ENCODE measurements at regions not wholly inside any gene's neighbourhood (a gene's known extent, or its start where the extent isn't known, plus 50 kb on each side); places are given as distances from the start of the nearest gene placed in this dataset.

- no peak for DNase-seq
These were observed 339.6 kb upstream of the ANO3 start for GRCh38 chr11:25992294-25992693.

GRCh38 chr11:25993016-25993415 lies 338.9 kb upstream of the ANO3 start:
- no peak for DNase-seq

GRCh38 chr11:26011474-26011873 lies 320.5 kb upstream of the ANO3 start:
- no peak for DNase-seq

GRCh38 chr11:26014456-26015115 lies 317.3 kb upstream of the ANO3 start:
- no peak for DNase-seq

- no peak for DNase-seq
These were observed 314.5 kb upstream of the ANO3 start for GRCh38 chr11:26017322-26017860.

GRCh38 chr11:26017903-26018302 lies 314.0 kb upstream of the ANO3 start:
- DNase-seq: no peak

- no peak for DNase-seq
These were observed 313.6 kb upstream of the ANO3 start for GRCh38 chr11:26018336-26018735.

- no peak for DNase-seq
These were observed 312.5 kb upstream of the ANO3 start for GRCh38 chr11:26019386-26019785.

- DNase-seq: no peak
These were observed 310.9 kb upstream of the ANO3 start for GRCh38 chr11:26021017-26021416.

GRCh38 chr11:26023057-26023456 lies 308.9 kb upstream of the ANO3 start:
- no peak for DNase-seq

GRCh38 chr11:26025676-26026075 lies 306.3 kb upstream of the ANO3 start:
- no peak for DNase-seq

- no peak for DNase-seq
These were observed 305.9 kb upstream of the ANO3 start for GRCh38 chr11:26026078-26026477.

- no peak for DNase-seq
These were observed 304.0 kb upstream of the ANO3 start for GRCh38 chr11:26027887-26028286.

- DNase-seq: no peak
These were observed 303.5 kb upstream of the ANO3 start for GRCh38 chr11:26028393-26028911.

- DNase-seq: no peak
These were observed 301.5 kb upstream of the ANO3 start for GRCh38 chr11:26030399-26030798.

- no peak for DNase-seq
These were observed 299.7 kb upstream of the ANO3 start for GRCh38 chr11:26032241-26032640.

GRCh38 chr11:26035696-26036095 lies 296.2 kb upstream of the ANO3 start:
- no peak for DNase-seq

GRCh38 chr11:26037716-26038115 lies 294.2 kb upstream of the ANO3 start:
- no peak for DNase-seq

- no peak for DNase-seq
These were observed 291.6 kb upstream of the ANO3 start for GRCh38 chr11:26040339-26040738.

GRCh38 chr11:26042113-26042512 lies 289.8 kb upstream of the ANO3 start:
- DNase-seq: no peak

GRCh38 chr11:26043665-26044064 lies 288.3 kb upstream of the ANO3 start:
- no peak for DNase-seq

- no peak for DNase-seq
These were observed 287.5 kb upstream of the ANO3 start for GRCh38 chr11:26044389-26044788.

- DNase-seq: no peak
These were observed 286.8 kb upstream of the ANO3 start for GRCh38 chr11:26045082-26045481.

- DNase-seq: no peak
These were observed 283.7 kb upstream of the ANO3 start for GRCh38 chr11:26048271-26048670.

- no peak for DNase-seq
These were observed 278.0 kb upstream of the ANO3 start for GRCh38 chr11:26053966-26054365.

Data from COR-L47 (cell line).